NCI-H2107 treated with DMSO at 0.1 percent for 48 hours (cell line): ENCODE measurements at regions not wholly inside any gene's neighbourhood (a gene's known extent, or its start where the extent isn't known, plus 50 kb on each side); places are given as distances from the start of the nearest gene placed in this dataset.

Experiments used
- DNase-seq: peaks from one replicate; lab custom pipeline; 2025; ENCODE audit not compliant: unreplicated experiment; lab: John Stamatoyannopoulos, UW

DNA sequence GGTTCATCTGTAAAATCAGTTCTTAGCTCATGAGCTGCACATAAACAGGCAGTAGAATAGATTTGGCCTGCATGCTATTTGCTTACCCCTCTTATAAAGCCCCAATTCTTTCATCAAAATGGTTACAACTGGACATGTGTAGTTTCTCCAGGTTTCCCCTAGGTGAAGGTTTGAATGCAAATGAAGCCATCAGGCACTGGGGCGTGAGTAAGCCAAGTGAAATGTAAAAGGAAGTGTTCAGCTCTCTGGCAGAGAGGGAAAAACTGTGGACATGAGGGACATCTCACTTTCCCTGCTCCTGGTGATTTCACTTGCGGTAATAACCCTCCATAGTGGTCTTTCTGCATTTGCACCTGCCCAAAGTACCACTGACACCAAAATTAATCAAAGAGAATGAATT, 1402.3 kb upstream of the LRRTM1 start:
- no peak for DNase-seq

DNA sequence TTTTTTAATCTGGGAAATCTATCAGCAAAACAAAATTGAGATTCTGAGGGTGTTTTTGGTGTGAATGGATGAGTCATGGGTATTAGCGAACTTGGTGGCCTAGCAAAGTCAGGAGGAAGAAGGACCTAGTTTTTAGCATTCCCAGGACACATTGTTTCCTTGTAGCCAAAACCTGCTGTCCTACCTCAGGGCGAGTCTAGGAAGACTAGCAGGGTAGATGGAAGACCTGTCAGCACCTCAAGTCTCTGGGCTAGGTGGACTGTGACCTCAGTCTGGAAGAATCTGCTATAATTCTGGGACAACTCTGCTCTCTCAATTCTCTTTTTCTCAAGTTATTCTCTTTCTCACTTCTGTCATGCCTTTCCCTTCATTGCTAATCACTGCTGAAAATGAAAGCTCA, 1399.3 kb upstream of the LRRTM1 start:
- no peak for DNase-seq

DNA sequence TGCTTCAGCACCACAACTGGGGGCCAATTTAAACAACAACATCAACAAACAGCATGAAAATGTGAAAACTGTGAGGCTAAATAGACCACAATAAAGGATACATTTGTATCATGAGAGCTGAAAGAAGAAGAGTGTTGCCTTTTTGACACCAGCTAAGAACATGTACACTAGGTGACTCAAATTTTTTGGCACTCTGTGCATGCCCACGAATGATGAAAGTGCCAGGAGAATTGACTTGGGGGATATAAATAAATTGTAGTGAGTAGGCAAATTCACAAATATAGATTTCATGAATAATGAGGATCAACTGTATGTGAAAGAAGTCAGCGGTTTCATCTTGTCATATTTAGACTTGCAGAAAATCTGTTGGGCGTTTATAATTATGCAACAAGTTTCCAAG, 1388.0 kb upstream of the LRRTM1 start:
- no peak for DNase-seq

DNA sequence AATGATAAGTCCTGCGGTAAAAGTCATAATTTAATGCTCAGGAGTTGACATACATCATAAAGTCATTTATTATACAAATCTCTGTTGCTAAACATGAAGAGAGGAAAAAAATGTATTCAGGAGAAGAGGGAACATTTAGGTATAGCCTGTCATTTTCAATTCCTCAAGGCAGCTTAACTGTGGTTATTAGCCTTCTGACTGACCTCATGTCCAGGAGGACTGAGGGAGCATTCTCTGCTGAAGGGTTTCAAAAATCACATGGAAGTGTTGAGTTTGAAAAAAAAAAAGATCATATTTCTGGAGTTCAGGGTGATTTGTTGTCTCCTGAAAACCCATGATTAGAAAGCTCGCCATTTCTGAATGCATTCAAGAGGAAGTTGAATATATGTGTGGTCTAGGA, 1371.1 kb upstream of the LRRTM1 start:
- no peak for DNase-seq

DNA sequence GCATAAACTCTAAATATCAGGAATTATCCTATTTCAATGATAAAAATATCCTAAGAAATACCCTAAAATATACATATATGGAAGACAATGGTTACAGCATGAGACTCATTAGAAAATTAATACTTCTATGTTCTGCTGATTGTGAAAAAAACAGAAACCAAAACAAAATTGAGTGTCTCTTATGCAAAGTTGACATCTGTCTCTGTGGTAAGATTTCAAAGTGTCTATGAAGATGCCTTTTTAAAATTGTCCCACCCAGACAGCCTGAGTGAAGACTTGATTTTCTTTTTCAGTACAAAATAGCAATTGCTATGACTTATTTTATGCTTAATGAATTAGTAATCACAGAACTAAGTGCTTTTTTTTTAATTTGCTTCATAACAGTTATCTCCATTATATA, 1368.4 kb upstream of the LRRTM1 start:
- no peak for DNase-seq

DNA sequence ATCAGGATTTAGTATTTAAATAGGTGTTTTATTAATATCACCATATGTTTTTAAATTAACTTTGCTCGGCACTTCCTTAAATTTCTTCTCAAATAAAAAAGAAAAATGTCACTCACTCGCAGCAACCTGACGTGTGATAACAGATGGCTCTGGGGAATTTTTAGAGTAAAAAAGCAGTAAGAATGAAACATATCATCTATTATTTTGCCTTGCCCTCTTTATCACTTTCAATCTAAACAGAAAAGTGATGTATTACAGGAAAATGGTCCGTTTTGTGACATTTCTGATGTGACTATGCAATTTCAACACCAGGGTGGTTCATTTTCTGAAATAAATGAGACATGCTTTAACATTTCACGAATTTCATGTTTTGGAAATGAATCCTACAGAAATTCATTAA, 1368.0 kb upstream of the LRRTM1 start:
- no peak for DNase-seq

DNA sequence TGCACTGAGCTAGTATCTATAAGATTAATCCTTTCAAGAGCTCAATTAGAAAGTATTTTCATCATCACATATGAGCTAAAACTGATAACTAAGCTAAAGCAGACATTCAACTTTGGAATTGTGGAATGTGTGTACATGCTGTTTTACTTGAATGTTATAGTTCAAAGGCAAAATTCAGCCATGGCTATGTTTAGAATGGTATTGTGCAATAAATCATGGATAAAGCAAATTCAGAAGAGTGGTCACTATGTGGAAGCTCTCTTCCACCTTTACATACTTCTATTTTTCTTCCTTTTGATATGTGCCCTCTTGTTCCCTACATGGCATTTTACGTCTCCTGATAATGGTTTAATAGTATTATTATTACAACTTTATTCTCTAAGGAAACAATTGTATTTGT, 1366.3 kb upstream of the LRRTM1 start:
- DNase-seq, result no peak

DNA sequence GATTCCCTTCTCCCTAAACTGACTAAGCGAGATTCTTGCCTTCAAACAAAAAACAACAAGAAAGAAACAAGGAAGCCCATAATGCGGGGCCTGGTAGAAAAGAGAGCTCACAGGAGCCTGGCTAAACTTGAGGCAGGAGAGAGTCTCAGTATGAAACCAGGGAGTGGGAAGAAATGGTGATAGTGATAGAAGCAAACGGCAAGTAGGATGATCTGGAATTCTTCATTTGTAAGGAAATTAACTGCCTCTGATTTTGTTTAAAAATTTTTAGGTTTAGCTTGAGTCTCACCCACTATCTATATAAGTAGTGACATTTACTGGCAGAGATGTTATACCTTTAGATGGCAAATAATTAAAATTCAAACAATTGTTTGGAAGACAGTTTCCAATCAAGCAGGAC, 1356.5 kb upstream of the LRRTM1 start:
- DNase-seq, result no peak

DNA sequence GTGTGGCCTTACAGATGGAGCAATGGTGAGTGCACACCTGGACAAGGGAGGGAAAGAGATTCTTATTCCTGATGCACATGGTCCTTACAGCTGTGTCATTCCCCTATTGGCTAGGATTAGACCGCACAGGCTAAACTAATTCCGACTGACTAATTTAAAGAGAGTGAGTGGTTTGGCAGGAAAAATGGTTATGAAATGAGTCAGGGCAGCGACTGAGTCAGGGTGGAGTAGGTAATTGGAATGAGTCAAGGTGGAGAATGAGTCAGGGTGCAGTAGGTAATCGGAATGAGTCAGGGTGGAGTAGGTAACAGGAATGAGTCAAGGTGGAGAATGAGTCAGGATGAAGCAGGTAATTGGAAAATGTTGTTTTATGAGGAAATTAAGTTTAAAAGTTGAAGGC, 1353.7 kb upstream of the LRRTM1 start:
- no peak for DNase-seq

DNA sequence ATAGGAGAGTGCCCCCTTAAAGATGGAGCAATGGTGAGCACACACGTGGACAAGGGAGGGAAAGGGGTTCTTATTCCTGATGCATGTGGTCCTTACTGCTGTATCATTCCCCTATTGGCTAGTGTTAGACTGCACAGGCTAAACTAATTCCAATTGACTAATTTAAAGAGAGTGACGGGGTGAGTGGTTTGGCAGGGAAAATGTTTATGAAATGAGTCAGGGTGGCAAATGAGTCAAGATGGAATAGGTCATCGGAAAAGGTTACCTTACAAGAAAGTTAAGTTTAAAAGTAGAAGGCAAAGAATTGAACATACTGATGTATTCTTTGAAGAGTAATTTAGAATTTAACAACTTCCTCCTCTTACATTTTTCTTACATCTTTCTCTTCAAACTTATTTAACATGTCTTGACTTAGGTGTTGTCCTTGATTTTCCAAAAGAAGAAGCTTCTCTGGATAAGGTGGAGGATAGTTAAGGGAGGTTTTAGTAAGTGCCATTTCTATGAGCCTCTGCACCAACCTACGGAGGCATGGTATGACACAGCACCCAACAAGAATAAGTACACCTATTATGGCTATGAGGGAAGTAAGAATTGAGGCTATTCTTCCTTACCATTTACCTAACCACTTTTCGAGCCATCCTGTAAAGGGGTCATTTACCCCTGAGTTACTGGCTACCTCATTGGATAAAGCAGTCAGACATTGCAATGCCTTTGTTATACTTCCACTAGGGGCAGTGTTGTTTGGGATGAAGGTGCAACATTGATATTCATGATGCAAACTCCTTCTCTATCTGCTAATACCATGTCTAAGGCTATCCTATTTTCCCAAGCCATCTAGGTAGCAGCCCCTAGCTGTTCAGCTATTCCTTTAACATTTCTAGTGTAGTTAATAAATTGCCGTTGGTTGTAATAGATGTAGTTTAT, 1345.8 kb upstream of the LRRTM1 start:
- no peak for DNase-seq

DNA sequence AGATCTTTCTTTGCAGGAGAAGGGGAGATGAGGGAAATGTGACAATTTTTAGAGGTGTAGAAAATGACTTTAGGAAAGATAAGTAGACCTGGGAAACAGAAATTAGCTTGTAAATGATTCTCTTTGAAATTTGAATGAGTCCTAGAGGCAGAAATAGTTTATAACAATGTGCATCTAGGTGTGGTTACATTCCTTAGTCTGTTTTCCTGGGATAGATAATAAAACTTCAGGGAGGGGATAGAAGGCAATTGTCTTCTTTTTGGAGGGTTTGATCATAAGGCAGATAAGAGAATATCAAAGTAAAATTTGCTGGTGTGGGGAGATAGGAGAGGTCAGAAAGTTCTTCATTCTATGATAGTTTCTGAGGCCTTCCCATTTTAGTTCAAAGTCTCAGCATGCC, 1344.3 kb upstream of the LRRTM1 start:
- no peak for DNase-seq

DNA sequence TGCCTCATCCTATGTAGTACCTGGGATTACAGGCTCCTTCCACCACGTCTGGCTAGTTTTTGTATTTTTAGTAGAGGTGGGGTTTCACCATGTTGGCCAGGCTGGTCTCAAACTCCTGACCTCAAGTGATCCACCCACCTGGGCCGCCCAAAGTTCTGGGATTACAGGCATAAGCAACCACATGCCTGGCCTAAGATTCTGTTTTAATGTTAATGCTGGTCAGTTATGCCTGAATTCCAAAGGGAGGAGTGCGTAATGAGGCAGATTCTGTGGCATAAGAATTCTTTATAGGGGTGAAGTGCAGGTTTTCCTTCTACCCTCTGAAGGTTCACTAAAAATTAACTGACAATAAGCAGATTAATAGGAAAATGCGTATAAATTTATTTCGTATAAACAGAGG, 1343.8 kb upstream of the LRRTM1 start:
- no peak for DNase-seq

DNA sequence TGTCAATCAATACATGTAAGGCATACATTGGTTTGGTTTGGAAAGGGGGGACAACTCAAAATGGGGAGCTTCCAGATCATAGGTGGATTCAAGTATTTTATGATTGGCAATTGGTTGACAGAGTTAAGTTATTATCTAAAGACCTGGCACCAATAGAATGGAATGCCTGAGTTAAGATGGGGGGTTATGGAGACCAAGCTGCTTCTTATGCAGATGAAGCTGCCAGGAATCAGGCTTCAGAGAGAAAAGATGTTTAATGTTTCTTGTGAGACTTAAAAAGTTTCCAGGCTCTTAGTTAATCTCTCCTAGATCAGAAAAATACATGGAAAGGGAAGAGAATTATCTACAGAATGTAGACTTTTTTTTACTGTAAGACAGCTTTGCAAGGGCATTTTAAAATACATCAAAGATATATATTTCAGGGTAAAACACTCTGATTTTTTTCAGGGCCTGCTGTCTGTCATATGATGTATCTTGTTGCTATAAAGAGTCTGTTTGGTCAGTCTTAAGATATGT, 1343.2 kb upstream of the LRRTM1 start:
- DNase-seq, result no peak

DNA sequence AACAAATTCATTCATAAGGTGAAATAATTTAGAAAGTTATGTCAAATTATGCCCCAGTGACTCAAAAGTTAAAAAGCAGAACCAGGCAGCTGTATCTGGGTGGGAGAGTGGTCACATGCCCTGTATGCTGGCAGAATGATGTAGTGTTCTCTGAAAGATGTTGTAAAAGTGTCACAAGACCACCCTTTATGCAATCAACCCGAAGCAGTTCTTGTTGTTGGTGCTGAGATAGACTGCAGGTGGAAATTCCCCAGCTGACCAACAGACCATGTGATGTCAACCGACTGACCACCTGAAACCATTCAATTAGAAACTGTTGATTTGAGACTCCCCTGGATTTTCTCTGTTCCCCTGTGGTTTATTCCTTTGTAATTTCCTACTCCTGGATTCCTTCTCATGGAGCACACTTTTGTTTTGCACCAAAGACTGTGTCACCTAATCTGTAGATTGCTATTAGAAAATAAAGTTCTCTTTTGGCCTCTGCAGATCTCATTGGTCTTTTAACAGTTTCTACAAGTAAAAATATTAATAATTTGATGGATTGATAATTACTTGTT, 1341.3 kb upstream of the LRRTM1 start:
- DNase-seq, result no peak

DNA sequence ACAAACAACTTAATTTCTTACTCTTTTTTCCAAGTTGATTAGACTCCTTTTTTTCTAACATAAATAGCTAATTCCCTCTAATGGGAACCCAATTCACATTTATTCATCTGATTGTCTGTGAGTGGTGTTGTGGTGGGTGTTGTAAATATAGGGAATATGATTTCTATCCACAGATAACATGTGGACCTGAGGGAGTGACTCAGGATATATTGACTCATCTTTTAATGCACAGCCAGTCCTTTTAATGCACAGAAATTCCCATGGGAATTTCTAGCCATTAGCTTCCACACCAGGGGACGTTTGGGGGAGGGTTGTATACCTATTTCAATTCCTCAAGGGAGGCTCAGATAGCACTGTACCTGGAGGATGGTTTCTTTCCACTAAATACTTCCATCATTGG, 1339.6 kb upstream of the LRRTM1 start:
- DNase-seq, result no peak

DNA sequence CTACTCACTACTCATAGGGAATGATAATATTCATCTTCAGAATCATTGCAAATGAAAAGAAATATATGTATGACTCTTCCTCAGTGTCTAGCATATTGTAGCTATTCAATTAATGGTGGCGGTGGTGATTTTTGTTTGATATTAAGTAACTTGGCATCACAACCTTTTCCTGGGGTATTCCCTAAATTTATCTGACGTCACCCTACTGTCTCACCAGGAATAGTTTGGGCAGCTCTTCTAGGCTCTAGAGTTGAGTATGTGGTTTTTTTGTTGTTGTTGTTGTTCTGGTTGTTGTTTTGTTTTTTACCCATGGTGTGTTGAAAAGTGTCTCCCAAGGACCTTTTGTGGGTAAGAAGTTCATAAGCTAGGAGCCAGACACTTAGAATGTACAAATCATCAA, 1320.3 kb upstream of the LRRTM1 start:
- no peak for DNase-seq

DNA sequence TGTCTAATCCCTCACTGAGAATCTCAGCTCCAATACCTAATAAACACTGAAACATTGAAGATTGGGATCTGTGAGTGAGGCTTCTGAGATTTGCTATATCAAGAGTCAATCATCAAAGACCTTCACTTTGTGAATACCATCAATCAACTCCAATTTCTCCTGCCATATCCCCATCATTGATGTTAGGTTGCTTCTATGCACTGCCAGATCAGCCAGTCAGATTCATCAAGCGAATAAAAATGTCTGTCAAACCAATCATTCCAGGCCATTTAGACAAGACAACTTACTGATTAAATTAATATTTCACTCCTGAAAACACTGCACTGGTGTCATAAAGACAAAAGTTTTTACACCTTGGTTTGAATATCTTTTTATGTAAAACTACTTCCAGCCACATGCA, 1295.5 kb upstream of the LRRTM1 start:
- no peak for DNase-seq

DNA sequence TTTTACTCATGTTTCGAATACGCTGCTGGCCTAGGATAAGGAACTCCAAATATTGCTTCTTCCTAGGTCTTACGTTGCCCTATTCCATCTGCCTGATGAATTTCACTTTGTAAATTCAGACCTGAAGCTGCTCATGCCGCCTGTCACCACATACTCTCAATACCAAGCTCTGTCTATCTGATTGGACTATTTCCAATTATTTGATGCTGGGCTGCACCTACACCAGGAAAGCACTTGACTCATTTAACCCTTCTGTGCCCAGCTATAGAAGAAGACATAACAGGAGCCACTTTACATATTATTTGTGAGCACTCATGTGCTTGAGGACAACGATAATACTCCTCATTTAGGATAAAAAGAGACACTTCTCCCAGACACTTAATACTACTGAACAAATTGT, 1293.9 kb upstream of the LRRTM1 start:
- no peak for DNase-seq

DNA sequence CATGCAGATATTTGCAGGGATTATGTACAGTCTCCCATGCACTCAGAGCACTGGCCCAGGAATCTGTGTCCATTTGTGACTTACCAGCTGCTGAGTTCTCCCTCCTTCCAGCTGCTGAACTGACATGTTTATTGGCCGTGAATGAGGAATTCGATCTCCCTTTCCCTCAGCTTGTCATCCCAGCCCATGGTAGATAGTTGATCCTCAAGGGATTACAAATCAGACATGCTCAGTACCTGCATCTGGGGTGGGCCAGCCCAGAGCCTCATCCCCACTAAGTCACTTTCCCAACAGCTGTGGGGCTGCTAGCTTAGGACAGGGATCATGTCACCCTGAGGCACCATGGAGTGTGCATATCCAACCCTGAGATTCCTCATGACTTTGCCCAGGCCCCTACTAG, 1284.9 kb upstream of the LRRTM1 start:
- no peak for DNase-seq

DNA sequence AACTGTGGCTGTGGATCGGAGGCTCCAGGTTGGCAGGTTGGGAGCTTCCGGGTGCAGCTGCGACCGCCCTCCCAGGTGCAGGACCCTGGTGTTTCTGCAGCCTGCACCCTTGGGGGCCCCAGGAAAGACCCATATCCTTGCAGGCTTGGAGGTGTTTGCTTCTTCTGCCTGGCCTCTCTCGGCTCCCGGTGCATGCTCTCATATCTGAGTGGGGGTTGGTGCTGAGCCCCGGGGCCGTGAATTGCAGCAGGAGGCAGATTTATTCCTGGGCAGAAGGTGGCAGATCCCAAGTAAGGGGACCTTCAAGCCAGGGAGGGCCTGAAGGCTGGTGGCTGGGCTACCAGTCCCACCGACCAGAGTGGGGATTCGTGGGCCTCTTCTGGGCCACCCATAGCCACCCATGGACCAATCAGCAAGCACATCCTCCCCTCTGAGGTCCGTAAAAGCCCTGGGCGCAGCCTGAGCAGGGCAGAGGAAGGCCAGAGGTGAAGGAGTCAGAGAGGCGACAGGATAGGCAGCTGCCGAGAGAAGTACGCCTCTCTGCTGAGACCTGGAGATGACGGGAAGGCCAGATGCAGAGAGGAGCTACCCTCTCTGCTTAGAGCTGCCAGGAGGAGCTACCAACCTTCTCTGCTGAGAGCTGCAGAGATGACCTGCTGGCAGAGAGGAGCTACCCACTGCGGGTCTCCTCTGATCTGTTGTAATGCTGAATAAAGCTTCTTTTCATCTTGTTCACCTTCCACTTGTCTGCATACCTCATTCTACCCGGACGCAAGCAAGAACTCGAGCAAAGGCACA, 1279.0 kb upstream of the LRRTM1 start:
- DNase-seq, result no peak

DNA sequence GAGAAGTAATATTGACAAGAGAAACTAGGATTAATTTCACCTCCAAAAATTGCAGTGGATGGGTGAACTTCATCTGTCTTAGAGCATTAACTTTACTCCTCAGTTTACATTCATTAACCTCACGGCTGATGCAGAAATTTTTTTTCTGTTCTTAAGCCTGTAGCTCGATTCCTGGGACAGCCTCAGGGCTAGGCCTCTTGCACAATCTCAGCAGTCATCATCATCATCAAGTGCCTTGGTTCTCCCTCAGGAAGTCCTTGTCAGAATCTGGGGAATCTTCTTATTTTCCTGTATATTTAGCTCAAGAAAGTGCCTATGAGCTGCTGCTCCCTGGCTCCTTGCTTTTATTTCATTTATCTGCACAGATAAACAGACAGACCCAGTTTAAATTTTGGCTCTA, 1272.2 kb upstream of the LRRTM1 start:
- no peak for DNase-seq
